H1 (cell line): ENCODE measurements at regions not wholly inside any gene's neighbourhood (a gene's known extent, or its start where the extent isn't known, plus 50 kb on each side); places are given as distances from the start of the nearest gene placed in this dataset.

Experiments used
- CTCF ChIA-PET: fragments of 300-600 bp; sonication (Branson Sonifier 250); formaldehyde crosslinking; loops from one replicate; lab custom pipeline; 2021; ENCODE audit not compliant: partially characterized antibody; lab: Charles Lee
- POLR2A ChIA-PET: fragments of 300-600 bp; sonication (Branson Sonifier 250); formaldehyde crosslinking; loops from one replicate; lab custom pipeline; 2021; ENCODE audit warnings: inconsistent platforms; ENCODE audit not compliant: partially characterized antibody; lab: Charles Lee
- DNase-seq, 2 experiments: peaks; one replicate each; pipeline versions ENCODE4 v3.0.0 to v3.0.0-alpha.2; 2010 to 2022; ENCODE audit warnings: low spot score in 2 of 2, low read depth in 1 of 2, mixed read lengths in 1 of 2
- FAIRE-seq: peaks from 2 replicates; lab custom pipeline; 2011; peaks lifted over from hg19 to GRCh38; lab: Jason Lieb, UNC
- H2AFZ ChIP-seq: 2 replicates; pipeline ENCODE4 v1.8.1; 2012; ENCODE audit warnings: low read length, inconsistent platforms
- H2AK5ac ChIP-seq: 2 replicates; pipeline ENCODE4 v1.6.1; 2013; ENCODE audit warnings: low read depth, low read length
- H2BK120ac ChIP-seq: replicated peaks from 2 replicates; pipeline ENCODE3; 2013; ENCODE audit warnings: low read depth, low read length, inconsistent platforms
- H2BK12ac ChIP-seq: 2 replicates; pipeline ENCODE4 v1.6.1; 2013; ENCODE audit warnings: low read depth, low read length
- H2BK15ac ChIP-seq: 2 replicates; pipeline ENCODE4 v1.6.1; 2013; ENCODE audit warnings: low read length
- H2BK20ac ChIP-seq: 2 replicates; pipeline ENCODE4 v1.6.1; 2013; ENCODE audit warnings: low read length
- H2BK5ac ChIP-seq: 2 replicates; pipeline ENCODE4 v1.6.1; 2013; ENCODE audit warnings: low read depth, low read length
- H3K14ac ChIP-seq: 2 replicates; pipeline ENCODE4 v1.6.1; 2013; ENCODE audit warnings: inconsistent platforms; ENCODE audit not compliant: insufficient read length
- H3K18ac ChIP-seq: 2 replicates; pipeline ENCODE4 v1.6.1; 2013; ENCODE audit warnings: low read length; ENCODE audit errors: extremely low read depth
- H3K23ac ChIP-seq: 2 replicates; pipeline ENCODE4 v1.6.1; 2013; ENCODE audit warnings: inconsistent platforms; ENCODE audit not compliant: insufficient read length
- H3K23me2 ChIP-seq: 2 replicates; pipeline ENCODE4 v1.6.1; 2013; ENCODE audit warnings: low read depth, low read length
- H3K27ac ChIP-seq: 2 replicates; pipeline ENCODE4 v1.6.1; 2011; ENCODE audit warnings: low read depth, low read length, inconsistent platforms
- H3K27me3 ChIP-seq, 4 experiments: replicated peaks in 1 of 4; 1 replicate in 1 of 4; 2 replicates in 3 of 4; pipeline versions ENCODE4 v1.6.1 to v1.8.1; 2011 to 2013; ENCODE audit warnings: low read length in 3 of 4, mild to moderate bottlenecking in 3 of 4, inconsistent platforms in 2 of 4, mixed read lengths in 2 of 4, moderate library complexity in 1 of 4; ENCODE audit not compliant: control insufficient read depth in 3 of 4, insufficient read depth in 3 of 4; ENCODE audit errors: extremely low read depth in 1 of 4
- H3K36me3 ChIP-seq, 4 experiments: 2 replicates each; pipeline versions ENCODE4 v1.6.1 to v1.8.1; 2011 to 2013; ENCODE audit warnings: mild to moderate bottlenecking in 4 of 4, low read length in 3 of 4, moderate library complexity in 2 of 4, control low read depth in 1 of 4, inconsistent platforms in 1 of 4; ENCODE audit not compliant: insufficient read depth in 4 of 4, control insufficient read depth in 2 of 4
- H3K4ac ChIP-seq: replicated peaks from 2 replicates; pipeline ENCODE3; 2013; ENCODE audit warnings: low read length, low read depth, mixed read lengths, inconsistent platforms; ENCODE audit not compliant: insufficient read length
- H3K4me1 ChIP-seq, 4 experiments: replicated peaks in 1 of 4; 1 replicate in 1 of 4; 2 replicates in 3 of 4; pipeline versions ENCODE4 v1.6.1 to v1.8.1; 2011 to 2013; ENCODE audit warnings: low read length in 3 of 4, inconsistent platforms in 2 of 4, mixed read lengths in 1 of 4; ENCODE audit not compliant: insufficient read depth in 4 of 4, control insufficient read depth in 3 of 4
- H3K4me2 ChIP-seq, 2 experiments: 2 replicates each; pipeline versions ENCODE4 v1.6.1 to v1.8.1; 2011 to 2013; ENCODE audit warnings: low read depth in 2 of 2, low read length in 2 of 2, control low read depth in 1 of 2, inconsistent platforms in 1 of 2, mild to moderate bottlenecking in 1 of 2; ENCODE audit not compliant: insufficient read depth in 1 of 2
- H3K4me3 ChIP-seq, 4 experiments: fragments of 200-600, 300-600 bp in 1 of 4; sonication (generic), shearing (Covaris generic), sonication (Bioruptor Twin) in 1 of 4; 2 replicates each; pipeline versions ENCODE4 v1.5.1 to v1.8.1; 2011 to 2016; ENCODE audit warnings: low read length in 4 of 4, low read depth in 3 of 4, control low read depth in 2 of 4, inconsistent platforms in 2 of 4, mild to moderate bottlenecking in 2 of 4, mixed read lengths in 1 of 4, moderate library complexity in 1 of 4; ENCODE audit not compliant: insufficient read depth in 2 of 4; ENCODE audit errors: extremely low read depth in 1 of 4
- H3K56ac ChIP-seq: replicated peaks from 2 replicates; pipeline ENCODE3; 2013; ENCODE audit warnings: low read depth, mild to moderate bottlenecking, mixed read lengths, low read length, inconsistent platforms; ENCODE audit not compliant: insufficient read length
- H3K79me1 ChIP-seq: 2 replicates; pipeline ENCODE4 v1.6.1; 2013; ENCODE audit warnings: low read depth, low read length, control low read depth
- H3K79me2 ChIP-seq, 2 experiments: 2 replicates each; pipeline versions ENCODE4 v1.6.1 to v1.8.1; 2012 to 2013; ENCODE audit warnings: low read length in 2 of 2, mild to moderate bottlenecking in 2 of 2, inconsistent platforms in 1 of 2; ENCODE audit not compliant: insufficient read depth in 2 of 2, control insufficient read depth in 1 of 2
- H3K9ac ChIP-seq, 4 experiments: replicated peaks in 1 of 4; 1 replicate in 1 of 4; 2 replicates in 3 of 4; pipeline versions ENCODE4 v1.6.1 to v1.8.1; 2011 to 2013; ENCODE audit warnings: low read depth in 3 of 4, low read length in 3 of 4, control low read depth in 2 of 4, mild to moderate bottlenecking in 2 of 4, moderate library complexity in 2 of 4, inconsistent platforms in 1 of 4; ENCODE audit errors: extremely low read depth in 1 of 4
- H3K9me3 ChIP-seq, 2 experiments: 2 replicates each; pipeline versions ENCODE4 v1.6.1 to v1.8.1; 2012 to 2013; ENCODE audit warnings: mild to moderate bottlenecking in 2 of 2, moderate library complexity in 2 of 2, control low read depth in 1 of 2, inconsistent platforms in 1 of 2, low read depth in 1 of 2, low read length in 1 of 2, mixed read lengths in 1 of 2; ENCODE audit not compliant: insufficient read depth in 2 of 2
- H4K20me1 ChIP-seq, 2 experiments: replicated peaks in 1 of 2; 2 replicates each; pipeline versions ENCODE3 to v1.8.1; 2011 to 2013; ENCODE audit warnings: inconsistent platforms in 2 of 2, low read length in 2 of 2, mild to moderate bottlenecking in 1 of 2; ENCODE audit not compliant: insufficient read depth in 2 of 2, control insufficient read depth in 1 of 2
- H4K5ac ChIP-seq: 2 replicates; pipeline ENCODE4 v1.6.1; 2013; ENCODE audit warnings: low read length, low read depth, mixed read lengths, inconsistent platforms; ENCODE audit not compliant: insufficient read length
- H4K8ac ChIP-seq: 2 replicates; pipeline ENCODE4 v1.8.0; 2013; ENCODE audit warnings: mild to moderate bottlenecking, moderate library complexity, low read length, inconsistent platforms; ENCODE audit not compliant: insufficient read depth; ENCODE audit errors: extremely low read depth
- H4K91ac ChIP-seq: replicated peaks from 2 replicates; pipeline ENCODE3; 2013; ENCODE audit warnings: low read length, mixed read lengths, inconsistent platforms; ENCODE audit not compliant: insufficient read length
- ASH2L ChIP-seq: fragments of 200-600, 300-600 bp; sonication (generic); IDR thresholded peaks from one replicate; pipeline ENCODE4 v1.7.1; 2017; ENCODE audit warnings: low read length
- CREB1 ChIP-seq: IDR thresholded peaks from 2 replicates; pipeline ENCODE4 v1.6.1; 2012; ENCODE audit warnings: inconsistent platforms
- KDM1A ChIP-seq: fragments of 200-600, 300-600 bp; sonication (generic); IDR thresholded peaks from 2 replicates; pipeline ENCODE4 v1.7.1; 2016; ENCODE audit warnings: mild to moderate bottlenecking, low read length, borderline replicate concordance
- POU5F1 ChIP-seq: IDR thresholded peaks from 2 replicates; pipeline ENCODE4 v1.6.1; 2011; ENCODE audit warnings: low read depth, mild to moderate bottlenecking, low read length, moderate library complexity
- SIX5 ChIP-seq: IDR thresholded peaks from 2 replicates; pipeline ENCODE4 v1.6.1; 2011; ENCODE audit warnings: mild to moderate bottlenecking, low read depth, low read length
- TAF1 ChIP-seq: IDR thresholded peaks from 2 replicates; pipeline ENCODE4 v1.6.1; 2011; ENCODE audit warnings: mild to moderate bottlenecking, low read depth, low read length
- WGBS, 2 experiments: shearing (Covaris generic) in 1 of 2; methylation state at CpG; one replicate each; pipeline versions ENCODE4 v1.1.6 to v1.1.7; 2013 to 2015; ENCODE audit warnings: low lambda C conversion rate in 2 of 2, mixed read lengths in 2 of 2, inconsistent platforms in 1 of 2, low coverage in 1 of 2, missing lambda C conversion rate in 1 of 2; ENCODE audit not compliant: insufficient replicate concordance in 2 of 2, insufficient coverage in 1 of 2, insufficient read length in 1 of 2; ENCODE audit errors: extremely low coverage in 1 of 2, missing lambda C conversion rate in 1 of 2; 5-methylcytosine and 5-hydroxymethylcytosine counted together

DNA sequence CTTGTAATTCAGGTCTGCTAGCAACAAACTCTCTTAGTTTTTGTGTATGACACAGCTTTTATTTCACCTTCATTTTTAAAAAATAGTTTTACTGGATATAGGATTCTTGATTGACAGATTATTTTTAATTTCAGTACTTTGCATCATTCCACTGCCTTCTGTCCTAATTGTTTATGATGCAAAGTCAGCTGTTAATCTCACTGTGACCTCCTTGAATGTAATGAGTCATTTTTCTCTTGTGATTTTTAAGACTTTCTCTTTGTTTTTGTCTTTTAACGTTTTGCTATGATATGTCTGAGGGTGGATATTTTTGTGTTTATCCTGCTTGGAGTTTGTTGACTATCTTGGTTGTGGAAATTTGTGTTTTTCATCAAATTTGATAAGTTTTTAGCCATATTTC lies 126.3 kb upstream of the FBXO33 start:
- Histone ChIP-seq H2BK120ac (no peak overlapping the region), H3K9me3 (peaks cover 3 to 9% of the 10 kb centered on the region in 2 experiments; a peak in 2 of 4 replicates), H3K4me2 (no peak overlapping the region), H3K9ac (no peak overlapping the region), H2BK20ac (no peak overlapping the region), H4K8ac (no peak overlapping the region), H3K27me3 (no peaks in the 10 kb centered on the region), H4K5ac (no peak overlapping the region), H2AFZ (no peak overlapping the region), H3K36me3 (no peaks in the 10 kb centered on the region), H3K4ac (no peak overlapping the region), H3K23ac (no peak overlapping the region), H3K14ac (no peak overlapping the region), H4K91ac (no peak overlapping the region), H3K23me2 (no peaks in the 10 kb centered on the region)
- POLR2A ChIA-PET = no interaction called here
- DNase-seq = no peak
- CTCF ChIA-PET = no interaction called here
- 77% methylated on average over 1 of the region's 1 CpG; no CpG with 5 or more reads in 1 of the 2 experiments for whole genome bisulfite sequencing, 2 experiments
- no peak for TF ChIP-seq POU5F1
- no peak for TF ChIP-seq TAF1
- TF ChIP-seq KDM1A = no peak
- no peak for TF ChIP-seq SIX5
- TF ChIP-seq CREB1 = no peak
- TF ChIP-seq ASH2L = no peak
- TF ChIP-seq, all 59 proteins: peak for 0
- Histone ChIP-seq H3K18ac (no peak overlapping the region), H3K4me1 (no peaks in the 10 kb centered on the region), H3K4me3 (no peak overlapping the region), H2BK5ac (no peak overlapping the region), H3K79me1 (no peaks in the 10 kb centered on the region), H3K56ac (no peak overlapping the region), H2AK5ac (no peak overlapping the region), H4K20me1 (no peaks in the 10 kb centered on the region), H2BK12ac (no peak overlapping the region), H3K79me2 (no peaks in the 10 kb centered on the region), H3K27ac (no peak overlapping the region), H2BK15ac (no peak overlapping the region)
- FAIRE-seq = no peak
